Suprapubic skin (tissue), 3 donors: ENCODE measurements at regions not wholly inside any gene's neighbourhood (a gene's known extent, or its start where the extent isn't known, plus 50 kb on each side); places are given as distances from the start of the nearest gene placed in this dataset.

ENCODE experiments used
- CTCF ChIP-seq, 2 donors: fragments of 200-600 bp in 1 of 2; fragments of 450-650 bp in 1 of 2; sonication (generic) in 1 of 2; IDR thresholded peaks; one replicate each; pipeline ENCODE4 v1.5.1; 2016 to 2019; ENCODE audit warnings: antibody characterized with exemption in 2 of 2, mild to moderate bottlenecking in 1 of 2, moderate library complexity in 1 of 2
- EP300 ChIP-seq: sonication (generic); formaldehyde crosslinking; IDR thresholded peaks from one replicate; pipeline ENCODE4 v1.6.1; 2017; ENCODE audit warnings: antibody characterized with exemption

- TF ChIP-seq CTCF (IDR thresholded peaks at IDR 0.05): no peak
- TF ChIP-seq EP300: no peak
These were observed 600.5 kb upstream of the ZP4 start for GRCh38 chr1:238491265-238491664.
